NCI-H2196 treated with DMSO at 0.1 percent for 48 hours (cell line): ENCODE measurements at regions not wholly inside any gene's neighbourhood (a gene's known extent, or its start where the extent isn't known, plus 50 kb on each side); places are given as distances from the start of the nearest gene placed in this dataset.

Experiments used
- DNase-seq: peaks from one replicate; lab custom pipeline; 2025; ENCODE audit not compliant: unreplicated experiment; lab: John Stamatoyannopoulos, UW

DNA sequence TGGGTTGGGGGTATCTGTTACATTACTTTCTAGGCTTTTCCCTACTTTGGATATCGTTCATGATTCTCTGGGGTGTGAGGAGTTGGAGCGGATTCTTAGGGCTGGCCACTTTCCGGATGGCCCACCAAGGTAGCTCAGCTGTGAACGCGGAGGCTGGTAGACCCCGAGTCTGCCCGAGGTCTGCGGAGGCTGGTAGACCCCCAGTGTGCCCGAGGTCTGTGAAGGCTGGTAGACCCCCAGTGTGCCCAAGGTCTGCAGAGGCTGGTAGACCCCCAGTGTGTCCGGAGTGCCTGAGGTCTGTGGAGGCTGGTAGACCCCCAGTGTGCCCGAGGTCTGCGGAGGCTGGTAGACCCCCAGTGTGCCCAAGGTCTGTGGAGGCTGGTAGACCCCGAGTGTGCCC, 99.2 kb upstream of the ZNF469 start:
- no peak for DNase-seq

DNA sequence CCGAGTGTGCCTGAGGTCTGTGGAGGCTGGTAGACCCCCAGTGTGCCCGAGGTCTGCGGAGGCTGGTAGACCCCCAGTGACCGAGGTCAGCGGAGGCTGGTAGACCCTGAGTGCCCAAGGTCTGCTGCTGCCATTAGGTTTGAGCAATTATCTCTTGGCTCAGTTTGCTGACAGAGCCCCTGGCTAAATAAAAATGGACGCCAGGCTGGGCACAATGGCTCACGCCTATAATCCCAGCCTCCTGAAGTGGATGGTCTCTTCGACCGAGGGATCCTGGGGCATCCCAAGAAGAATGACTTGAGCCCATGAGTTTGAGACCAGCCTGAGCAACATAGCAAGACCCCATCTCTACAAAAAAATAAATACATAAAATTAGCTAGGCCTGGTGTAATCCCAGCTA, 98.7 kb upstream of the ZNF469 start:
- no peak for DNase-seq

DNA sequence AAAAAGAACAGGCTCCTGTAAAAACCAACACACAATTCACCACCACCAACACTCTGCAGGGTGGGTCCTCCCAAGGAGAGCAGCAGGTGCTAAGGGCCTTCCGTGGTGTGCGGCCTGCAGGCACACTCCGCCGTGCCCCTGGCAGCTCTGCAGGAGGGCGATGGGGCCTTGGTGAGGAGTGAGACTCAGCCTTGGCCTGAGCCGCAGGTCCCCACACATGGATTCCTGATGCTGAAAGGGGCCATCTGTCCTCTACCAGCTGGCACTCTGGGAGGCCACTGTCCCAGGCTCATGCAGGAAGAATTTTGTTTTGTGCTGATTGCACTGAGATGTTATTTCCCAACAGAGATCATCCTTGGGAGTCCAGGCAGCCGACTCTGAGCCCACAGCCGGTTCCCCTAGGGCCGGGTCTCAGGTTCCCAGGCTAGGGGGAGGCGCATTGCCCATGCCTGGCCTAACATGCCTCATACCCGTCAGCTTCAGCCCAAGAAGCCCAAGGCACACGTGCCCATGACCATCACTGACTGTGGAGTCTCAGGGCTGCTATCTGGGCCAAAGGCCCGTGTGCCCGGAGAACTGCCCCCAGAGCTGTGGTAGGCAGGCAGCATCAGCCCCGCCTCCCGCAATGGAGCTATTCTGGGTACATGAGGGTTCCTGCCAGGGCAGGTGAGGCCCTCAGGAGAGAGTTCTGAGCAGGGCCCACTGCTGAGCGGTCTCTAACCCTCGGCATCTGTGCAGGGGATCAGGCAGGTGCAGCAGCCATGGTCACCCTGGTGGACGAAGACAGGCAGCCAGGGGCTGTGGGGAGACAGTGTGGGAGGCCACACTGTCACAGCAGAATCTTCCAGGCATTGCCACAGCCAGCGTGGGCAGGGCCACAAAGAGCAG, 97.9 kb upstream of the ZNF469 start:
- DNase-seq: no peak

DNA sequence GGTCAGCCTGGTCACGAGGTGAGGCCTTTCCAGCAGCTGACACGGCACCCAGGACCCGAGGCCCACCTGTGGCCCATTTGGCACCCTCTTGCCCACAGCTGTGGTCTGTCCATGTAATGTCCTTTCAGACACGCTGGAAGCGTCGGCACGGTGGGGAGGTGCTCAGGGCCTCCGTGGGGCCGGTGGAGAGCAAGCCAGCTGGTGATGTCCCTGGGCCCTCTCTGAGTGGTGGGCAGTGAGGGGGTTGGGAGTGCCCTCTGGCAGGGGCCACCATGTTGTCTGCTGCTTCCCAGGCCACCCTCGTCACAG, 97.3 kb upstream of the ZNF469 start:
- no peak for DNase-seq

DNA sequence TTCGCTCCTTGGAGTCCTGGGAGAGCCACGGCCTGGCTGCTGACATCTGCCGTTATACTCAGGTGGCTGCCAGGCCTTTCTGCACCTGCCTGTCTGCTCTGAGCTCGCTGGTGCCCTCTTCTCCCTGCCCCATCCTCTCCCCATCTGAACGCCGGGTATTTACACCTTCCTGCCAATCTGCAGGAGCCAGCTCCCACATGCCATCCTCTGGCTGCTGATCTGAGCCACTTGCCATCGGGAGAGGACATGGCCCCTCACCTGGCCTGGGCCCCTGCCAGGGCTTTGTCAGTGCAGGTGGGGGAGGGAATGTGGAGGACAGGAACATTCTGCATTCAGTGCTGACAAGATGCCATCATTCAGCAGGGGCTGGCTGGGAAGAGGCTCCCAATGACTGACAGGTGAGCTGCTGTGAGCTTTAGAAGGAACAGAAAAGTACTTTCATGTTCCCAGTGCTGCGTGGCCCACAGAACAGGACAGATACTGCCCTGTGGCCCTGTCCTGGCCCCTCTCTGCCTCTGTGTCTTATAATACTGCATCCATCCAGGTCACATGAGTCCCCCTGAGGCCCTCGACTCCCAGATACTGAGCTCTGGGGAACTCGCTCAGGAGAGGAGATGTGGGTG, 96.3 kb upstream of the ZNF469 start:
- DNase-seq: no peak

DNA sequence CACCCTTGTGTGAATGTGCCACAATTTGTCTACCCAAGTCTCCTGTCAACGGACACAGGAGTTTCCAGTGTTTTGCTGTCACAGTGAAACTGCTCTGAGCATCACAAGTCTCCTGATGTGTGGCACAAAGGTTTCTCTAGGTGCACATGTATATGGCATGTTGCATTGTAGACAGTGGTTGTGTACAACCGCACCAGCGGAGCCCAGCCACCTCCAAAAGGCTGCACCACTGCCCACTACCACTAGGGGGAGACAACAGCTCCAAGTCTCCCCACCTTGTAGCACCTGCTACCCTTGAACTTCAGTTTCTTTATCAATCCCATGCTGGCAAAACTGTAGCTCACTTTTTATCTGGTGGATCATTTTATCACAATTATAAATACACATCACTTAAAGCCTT, 95.5 kb upstream of the ZNF469 start:
- DNase-seq: no peak

DNA sequence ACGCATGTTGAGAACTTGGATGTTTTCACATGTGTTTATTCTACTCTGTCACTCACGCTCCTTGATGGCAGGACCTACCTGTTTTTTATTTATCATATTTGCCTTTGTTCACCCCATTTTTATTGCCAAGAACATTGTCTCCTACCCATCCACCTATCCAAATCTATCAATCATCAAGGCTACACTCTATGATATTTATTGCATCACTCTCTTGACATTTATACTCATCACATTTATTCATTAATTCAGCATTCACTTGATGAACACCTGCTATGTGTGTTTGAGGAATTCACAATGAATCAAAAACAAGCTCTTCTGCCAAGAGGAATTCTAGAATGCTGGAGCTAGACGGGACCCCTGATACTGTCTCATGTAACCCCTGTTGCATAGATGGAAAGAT, 94.5 kb upstream of the ZNF469 start:
- no peak for DNase-seq

DNA sequence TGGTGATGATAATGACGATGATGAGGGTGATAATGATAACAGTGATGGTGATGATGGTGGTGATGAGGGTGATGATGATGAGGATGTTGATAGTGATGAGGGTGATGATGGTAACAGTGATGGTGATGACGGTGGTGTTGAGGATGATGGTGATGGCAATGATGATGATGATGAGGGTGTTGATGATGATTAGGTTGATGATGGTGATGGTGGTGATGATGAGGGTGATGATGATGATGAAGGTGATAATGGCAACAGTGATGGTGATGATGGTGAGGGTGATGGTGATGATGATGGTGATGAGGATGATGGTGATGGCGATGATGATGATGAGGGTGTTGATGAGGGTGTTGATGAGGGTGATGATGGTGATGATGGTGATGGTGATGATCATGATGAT, 93.8 kb upstream of the ZNF469 start:
- no peak for DNase-seq

DNA sequence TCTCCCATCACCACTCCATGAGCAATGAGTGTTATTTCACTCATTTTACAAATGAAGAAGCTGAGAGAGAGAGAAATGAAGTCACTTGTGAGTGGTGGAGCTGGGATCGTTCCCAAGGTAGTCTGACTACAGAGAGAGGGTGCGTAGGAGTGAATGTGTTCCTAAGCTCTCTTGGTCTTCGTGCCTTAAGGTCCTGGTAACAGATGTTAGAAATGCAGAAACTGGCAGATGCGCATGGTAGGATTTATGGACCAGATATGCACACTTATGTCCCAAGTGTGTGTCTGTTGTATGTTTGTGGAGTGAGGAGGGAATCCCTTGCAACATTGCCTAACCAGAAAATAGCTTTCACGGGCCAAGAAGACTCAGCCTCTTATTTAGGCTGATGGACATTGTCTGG, 93.2 kb upstream of the ZNF469 start:
- no peak for DNase-seq

DNA sequence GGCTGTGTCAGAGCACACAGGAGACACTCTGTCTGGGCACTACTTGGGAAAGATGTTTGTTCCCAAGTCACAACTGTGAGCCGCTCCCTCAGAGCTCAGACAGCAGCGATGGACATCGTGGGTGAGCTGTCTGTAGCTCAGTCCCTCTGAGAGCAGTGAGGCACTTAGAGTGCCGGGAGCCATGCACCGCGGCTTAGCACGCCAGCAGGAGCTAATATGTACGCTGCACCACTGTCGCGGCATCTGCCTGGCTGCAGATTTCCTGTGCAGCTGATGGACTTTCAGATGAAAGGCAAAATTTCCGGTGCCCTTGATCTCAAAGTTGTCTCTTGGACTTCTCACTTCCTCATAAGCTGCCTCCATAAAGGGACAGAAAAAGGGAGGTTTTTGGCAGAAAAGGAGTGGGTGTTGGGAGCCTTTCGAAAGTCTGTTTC, 92.8 kb upstream of the ZNF469 start:
- no peak for DNase-seq

DNA sequence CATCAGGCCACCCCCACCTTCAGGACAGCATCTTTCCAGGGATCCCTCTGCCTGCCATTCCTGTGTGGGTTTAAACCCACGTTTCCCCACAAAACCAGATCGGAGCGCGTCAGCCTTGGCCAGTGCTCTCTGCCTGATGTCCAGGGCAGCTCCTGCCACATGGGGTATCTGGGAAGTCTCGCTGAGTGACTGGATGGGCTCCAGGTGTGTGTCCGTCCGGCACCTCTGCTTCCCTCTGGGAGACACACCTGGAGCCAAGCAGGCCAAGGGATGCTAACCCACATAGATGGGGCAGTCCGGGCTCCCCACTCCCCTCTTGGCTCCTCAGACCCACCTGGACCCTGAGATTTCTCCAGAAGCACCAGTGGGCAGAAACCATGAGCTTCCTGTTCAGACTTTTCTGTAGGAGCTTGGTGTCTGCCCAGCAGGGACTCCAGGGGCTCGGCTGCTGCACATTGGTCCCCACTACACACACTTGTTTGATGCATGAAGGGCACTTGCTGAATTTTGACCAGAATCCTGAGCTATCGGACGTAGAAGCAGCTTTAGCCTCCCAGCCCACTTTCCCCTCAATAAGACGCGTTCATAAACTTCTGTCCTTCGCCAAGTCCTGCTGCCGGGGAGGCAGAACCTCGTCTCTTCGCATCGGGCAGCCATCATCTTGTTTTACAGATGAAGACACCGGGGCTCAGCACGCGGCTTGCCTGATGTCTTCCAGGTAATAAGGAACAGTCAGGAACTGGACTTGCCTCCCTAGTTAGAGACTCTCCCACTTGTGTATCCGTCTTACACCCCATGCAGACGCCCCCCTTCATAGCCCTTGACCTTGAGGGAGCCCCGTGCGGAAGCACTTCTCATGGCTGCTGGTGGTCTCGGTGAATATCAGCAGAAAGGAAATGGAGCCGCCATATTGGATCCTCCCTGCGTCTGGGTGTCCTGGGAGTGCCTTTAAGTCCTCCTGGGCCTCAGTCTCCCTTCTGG, 91.6 kb upstream of the ZNF469 start:
- DNase-seq: no peak

DNA sequence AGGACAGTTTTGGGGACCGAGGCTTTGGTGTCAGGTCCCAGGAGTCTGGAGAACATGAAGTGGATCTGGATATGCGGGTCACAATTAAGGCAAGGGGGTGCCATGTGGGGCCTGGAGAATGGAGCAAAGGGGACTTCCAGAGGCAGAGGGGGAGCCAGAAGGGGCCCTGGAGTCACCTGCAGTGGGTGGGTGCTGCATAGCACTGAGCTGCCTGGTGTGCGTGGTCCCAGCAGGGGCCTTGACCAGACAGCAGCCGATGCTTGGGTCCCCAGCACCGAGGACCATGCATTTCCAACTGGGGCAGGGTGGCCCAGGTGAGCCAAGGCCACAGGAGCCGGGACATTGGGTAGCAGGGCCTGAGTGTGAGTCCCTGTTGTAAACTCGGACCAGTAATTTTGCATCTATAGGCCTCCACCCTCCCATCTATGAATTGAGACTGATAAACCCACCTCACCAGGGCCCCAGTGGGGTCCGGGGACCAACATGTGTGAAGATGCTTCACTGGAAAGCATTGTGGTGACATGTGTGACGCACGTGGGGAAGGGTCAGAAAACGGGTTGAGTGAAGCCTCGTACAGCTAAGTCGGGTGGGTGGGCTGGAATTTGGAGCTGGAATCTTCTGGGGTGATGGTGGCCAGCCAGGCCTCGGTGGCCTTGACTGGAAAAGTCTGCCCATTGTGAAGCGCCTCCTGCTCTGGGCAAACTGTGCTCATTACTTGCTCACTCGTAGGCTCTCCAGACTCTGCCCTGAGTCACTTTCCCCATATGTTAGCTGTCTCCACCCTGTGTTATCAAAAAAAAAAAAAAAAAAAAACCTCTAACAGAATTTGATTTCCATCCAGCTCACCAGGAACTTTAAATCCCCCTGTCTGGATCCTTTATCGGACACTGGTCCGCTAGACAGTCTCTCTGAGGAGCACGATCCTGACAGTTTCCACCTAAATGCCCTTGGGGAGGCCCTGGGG, 90.5 kb upstream of the ZNF469 start:
- no peak for DNase-seq

DNA sequence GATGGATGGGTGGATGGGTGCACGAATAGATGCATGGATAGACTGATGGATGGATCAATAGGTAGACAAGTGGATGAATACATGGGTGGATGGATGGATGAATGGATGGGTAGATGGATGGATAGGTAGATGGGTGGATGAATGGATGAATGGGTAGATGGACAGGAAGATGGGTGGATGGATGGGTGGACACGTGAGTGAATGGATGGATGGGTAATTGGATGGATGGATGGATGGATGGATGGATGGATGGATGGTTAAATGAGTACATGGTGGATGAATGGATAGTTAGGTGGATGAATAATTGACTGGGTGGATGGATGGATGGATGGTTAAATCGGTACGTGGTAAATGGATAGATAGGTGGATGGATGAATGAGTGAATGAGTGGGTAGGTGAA, 89.7 kb upstream of the ZNF469 start:
- no peak for DNase-seq

DNA sequence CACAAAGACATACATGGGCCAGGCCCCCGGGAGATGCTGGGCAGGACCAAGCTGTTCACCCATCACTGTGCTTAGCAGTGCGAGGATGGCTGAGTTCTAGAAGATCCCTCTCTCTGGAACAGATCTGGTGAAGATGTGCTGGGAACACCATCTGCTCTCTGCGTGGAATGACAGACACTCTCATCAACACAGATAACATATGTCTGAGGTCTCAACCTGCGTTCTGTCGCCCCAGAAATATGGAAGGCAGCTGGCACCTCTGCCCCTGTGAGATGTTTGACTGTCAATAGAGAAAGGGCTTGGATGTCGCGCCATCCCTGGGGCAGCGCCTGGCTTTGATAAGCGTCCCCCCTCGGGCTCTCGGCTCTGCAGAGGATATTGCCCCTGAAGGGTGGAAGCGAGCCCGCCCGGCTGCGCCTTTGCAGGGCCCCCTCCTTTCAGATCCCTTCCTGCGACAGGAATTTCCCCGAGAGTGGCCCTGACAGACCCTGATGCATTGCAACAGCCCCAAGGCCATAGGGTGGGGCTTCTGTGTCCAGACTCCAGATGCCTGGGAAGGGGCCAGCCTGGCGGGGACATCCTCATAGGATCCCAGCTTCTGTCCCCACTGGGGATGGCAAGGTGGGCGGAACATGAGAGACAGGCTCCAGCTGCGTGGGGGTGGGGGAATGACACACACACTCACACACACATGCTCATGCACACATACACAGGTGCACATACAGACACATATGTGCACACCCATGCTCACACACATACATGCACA, 86.9 kb upstream of the ZNF469 start:
- no peak for DNase-seq

DNA sequence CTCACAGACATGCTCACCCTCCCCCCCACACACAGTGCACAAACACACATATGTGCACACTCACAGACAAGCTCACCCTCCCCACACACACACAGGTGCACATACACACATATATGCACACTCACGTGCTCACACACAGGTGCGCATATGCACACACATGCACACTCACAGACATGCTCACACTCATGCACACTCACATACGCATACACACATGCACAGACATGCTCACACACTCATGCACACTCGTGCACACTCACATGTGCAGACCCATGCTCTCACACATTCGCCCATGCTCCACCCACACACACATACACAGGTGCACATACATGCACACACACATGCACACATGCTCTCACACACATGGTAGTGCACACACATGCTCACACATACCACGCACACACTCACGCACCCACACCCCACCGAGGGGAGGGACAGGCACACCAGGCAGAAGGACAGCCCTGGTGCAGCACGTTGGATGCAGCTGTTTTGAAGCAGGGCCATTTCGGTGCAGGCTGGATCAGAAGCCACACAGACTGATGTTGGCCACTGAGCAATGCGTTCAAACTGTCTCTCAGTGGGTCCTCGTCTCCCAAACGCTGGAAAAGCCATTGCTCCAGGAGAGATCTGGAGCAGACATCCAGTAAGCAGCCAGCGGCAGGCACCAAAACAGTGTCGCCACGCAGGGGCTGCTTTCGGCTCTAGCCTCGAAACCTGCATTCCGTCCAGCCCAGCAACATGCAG, 86.2 kb upstream of the ZNF469 start:
- no peak for DNase-seq

DNA sequence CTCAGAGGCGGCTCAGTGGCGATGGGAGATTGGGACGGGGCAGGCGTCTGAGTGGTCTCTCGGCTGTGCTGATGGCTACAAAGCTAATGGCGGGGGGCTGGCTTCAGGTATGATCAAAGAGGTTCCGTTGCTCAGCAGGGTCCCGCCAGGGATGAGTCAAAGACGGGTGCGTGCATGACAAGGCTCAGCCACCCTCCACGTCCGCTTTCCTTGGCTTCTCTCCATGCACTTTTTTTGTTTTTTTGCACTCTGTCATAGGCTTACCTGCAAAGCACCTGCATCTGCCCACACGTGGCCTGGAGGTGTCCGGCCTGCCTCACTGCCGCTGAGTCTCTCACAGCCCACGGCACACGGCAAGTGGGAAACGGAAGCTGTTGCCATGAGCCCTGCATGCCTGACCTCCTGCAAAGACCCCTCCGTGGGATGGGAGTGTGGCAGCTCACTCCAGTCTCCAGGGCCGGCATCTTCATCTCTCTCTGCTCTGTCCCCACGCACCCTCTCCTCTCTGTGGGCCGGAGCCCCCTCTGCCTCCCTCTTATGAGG, 85.5 kb upstream of the ZNF469 start:
- no peak for DNase-seq

DNA sequence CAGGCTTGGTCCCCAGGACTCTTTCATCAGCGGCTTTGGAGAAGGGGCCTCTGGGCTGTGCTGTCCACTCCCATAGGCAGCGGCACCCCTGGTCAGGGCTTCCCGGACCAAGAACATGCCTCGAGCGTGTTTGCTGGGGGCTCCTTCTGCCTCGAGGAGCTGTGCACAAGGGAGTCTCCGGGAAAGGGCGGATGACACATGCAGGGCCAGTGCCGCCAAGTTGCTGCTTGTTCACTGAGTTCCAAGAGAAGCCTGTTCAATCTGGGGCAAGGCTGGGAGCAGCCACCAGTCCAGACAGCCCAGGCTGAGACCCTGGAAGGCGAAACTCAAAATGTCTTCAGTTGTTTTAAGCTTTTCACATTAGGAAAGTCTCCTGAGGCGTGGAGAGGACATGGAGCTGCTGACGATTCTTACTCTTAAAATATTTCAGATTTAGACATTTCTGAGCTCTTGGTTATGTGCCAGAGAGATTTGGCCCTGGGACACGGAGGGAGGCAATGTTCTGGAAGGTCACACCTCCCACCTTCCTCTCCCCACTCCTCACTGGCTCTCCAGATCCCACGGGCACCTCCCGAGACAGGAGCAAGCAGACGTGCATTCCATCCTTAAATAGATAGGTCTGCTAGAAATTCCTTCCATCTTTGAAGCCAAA, 84.5 kb upstream of the ZNF469 start:
- no peak for DNase-seq
